Activated B cell treated with CpG ODN at 0.5 μM for 24 hours (primary cell): ENCODE measurements at regions not wholly inside any gene's neighbourhood (a gene's known extent, or its start where the extent isn't known, plus 50 kb on each side); places are given as distances from the start of the nearest gene placed in this dataset.

Source experiments
- ATAC-seq: fragments of 200-7000 bp; cut with Tn5 transposase; one replicate; pipeline ENCODE4 v1.10.0; 2021; ENCODE audit warnings: low read depth, mild to moderate bottlenecking, moderate library complexity
- CTCF ChIA-PET: fragments of 350-600 bp; sonication (Branson Sonifier 250); formaldehyde crosslinking; loops from one replicate; lab custom pipeline; 2021; ENCODE audit warnings: antibody characterized with exemption; lab: Charles Lee
- POLR2A ChIA-PET: fragments of 350-600 bp; sonication (Branson Sonifier 250); formaldehyde crosslinking; loops from one replicate; lab custom pipeline; 2021; ENCODE audit warnings: antibody characterized with exemption; lab: Charles Lee
- DNase-seq: peaks from one replicate; pipeline ENCODE4 v3.0.0; 2022
- H3K27ac Mint-ChIP-seq: one replicate; pipeline ENCODE4 v1.8.0; 2020; ENCODE audit warnings: mixed read lengths
- H3K27me3 Mint-ChIP-seq: one replicate; pipeline ENCODE4 v1.8.0; 2021; ENCODE audit warnings: mixed read lengths
- H3K36me3 Mint-ChIP-seq: one replicate; pipeline ENCODE4 v1.8.0; 2021; ENCODE audit warnings: low read depth, mixed read lengths
- H3K4me1 Mint-ChIP-seq: one replicate; pipeline ENCODE4 v1.8.0; 2021; ENCODE audit warnings: mixed read lengths
- H3K4me3 Mint-ChIP-seq: one replicate; pipeline ENCODE4 v1.8.0; 2020; ENCODE audit warnings: mild to moderate bottlenecking, mixed read lengths
- H3K9me3 Mint-ChIP-seq: one replicate; pipeline ENCODE4 v1.8.0; 2020; ENCODE audit warnings: mixed read lengths
- intact Hi-C: fragments of 100-400 bp; cut with micrococcal nuclease; formaldehyde crosslinking; loops from one replicate; pipeline ENCODE4 v1.15.1; 2024
- TF ChIP-seq, protein P1 (sequence below): fragments of 200-600 bp; IDR thresholded peaks from one replicate; pipeline ENCODE4 v1.8.0; 2022; ENCODE audit warnings: antibody characterized with exemption, mild to moderate bottlenecking

DNA sequence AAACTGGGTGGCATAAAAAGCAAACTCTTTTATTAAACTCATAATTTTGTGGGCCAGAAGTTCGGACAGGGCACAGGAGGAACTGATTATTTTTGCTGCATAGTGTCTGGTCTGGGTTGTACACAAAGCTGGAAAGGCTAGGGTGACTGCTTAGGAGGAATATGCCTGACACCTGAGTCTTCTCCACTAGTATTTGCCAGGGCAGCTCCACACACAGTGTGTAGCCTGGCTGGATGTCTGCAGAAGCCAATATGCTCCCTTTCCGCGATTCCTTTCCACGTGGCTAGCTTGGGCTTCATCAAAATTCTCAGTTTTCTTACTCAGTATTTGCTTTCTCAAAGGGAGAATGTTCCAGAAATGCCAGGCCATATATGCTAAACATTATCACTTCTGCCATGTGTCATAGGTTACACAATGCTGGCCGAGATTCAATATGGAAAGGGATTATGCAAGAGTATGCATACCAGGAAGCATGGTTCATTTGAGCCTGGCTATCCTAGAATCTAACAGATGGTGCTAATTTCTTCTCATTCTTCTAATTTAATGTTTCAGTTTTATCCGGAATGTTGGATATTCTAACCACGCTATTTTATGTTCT lies 142.7 kb upstream of the DOK6 start:
- ATAC-seq: no peak
- no peaks in the 10 kb centered on the region for H3K9me3 Mint-ChIP-seq
- DNase-seq: no peak
- intact Hi-C loops: no loop called here
- no peaks in the 10 kb centered on the region for H3K4me1 Mint-ChIP-seq
- H3K27me3 Mint-ChIP-seq: no peaks in the 10 kb centered on the region
- ChIA-PET POLR2A (no interaction called here), CTCF (no interaction called here)
- no peak overlapping the region for H3K27ac Mint-ChIP-seq
- no peaks in the 10 kb centered on the region for H3K36me3 Mint-ChIP-seq
- TF ChIP-seq, protein P1, sequence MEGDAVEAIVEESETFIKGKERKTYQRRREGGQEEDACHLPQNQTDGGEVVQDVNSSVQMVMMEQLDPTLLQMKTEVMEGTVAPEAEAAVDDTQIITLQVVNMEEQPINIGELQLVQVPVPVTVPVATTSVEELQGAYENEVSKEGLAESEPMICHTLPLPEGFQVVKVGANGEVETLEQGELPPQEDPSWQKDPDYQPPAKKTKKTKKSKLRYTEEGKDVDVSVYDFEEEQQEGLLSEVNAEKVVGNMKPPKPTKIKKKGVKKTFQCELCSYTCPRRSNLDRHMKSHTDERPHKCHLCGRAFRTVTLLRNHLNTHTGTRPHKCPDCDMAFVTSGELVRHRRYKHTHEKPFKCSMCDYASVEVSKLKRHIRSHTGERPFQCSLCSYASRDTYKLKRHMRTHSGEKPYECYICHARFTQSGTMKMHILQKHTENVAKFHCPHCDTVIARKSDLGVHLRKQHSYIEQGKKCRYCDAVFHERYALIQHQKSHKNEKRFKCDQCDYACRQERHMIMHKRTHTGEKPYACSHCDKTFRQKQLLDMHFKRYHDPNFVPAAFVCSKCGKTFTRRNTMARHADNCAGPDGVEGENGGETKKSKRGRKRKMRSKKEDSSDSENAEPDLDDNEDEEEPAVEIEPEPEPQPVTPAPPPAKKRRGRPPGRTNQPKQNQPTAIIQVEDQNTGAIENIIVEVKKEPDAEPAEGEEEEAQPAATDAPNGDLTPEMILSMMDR: no peak
- H3K4me3 Mint-ChIP-seq: no peak overlapping the region

DNA sequence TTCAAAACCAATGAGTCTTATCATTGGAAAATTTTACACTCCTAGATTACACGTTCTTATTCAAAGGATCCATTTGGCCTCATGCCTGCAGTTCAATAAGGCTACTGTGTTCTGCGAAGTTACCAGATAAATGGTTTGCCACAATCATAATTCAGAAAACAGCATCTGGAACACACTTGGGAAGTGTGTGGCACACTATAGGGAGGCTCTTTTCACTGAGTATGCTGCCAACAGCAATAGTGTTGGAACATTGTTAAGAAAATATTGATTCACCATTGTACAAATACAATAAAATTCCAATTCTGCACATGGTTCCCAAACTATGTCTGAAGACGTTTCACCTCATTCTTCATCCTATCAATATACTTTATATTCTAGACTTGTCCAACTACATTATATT lies 141.4 kb upstream of the DOK6 start:
- H3K9me3 Mint-ChIP-seq: no peaks in the 10 kb centered on the region
- H3K27me3 Mint-ChIP-seq: no peaks in the 10 kb centered on the region
- H3K4me1 Mint-ChIP-seq: no peaks in the 10 kb centered on the region
- CTCF ChIA-PET: no interaction called here
- no peaks in the 10 kb centered on the region for H3K36me3 Mint-ChIP-seq
- H3K4me3 Mint-ChIP-seq: no peak overlapping the region
- TF ChIP-seq, protein P1: no peak
- no peak for ATAC-seq
- DNase-seq: no peak
- intact Hi-C loops: no loop called here
- POLR2A ChIA-PET: no interaction called here
- no peak overlapping the region for H3K27ac Mint-ChIP-seq

DNA sequence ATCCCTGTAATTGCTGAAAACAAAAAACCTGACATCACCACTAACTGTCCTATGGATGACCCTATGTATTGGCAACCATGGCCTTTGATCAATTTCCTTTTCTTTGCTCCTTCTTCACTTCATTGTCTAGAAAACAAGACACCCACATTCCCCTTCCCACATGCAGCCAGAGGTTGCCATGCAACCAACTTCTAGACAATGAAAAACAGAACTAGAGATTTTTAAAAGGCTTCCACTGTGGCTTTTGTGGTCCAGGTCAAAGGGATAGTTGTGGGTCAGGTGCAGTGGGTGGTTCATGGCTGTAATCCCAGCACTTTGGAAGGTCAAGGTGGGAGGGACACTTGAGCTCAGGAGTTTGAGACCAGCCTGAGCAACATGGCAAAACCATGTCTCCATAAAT lies 139.3 kb upstream of the DOK6 start:
- no peak overlapping the region for H3K4me3 Mint-ChIP-seq
- no peaks in the 10 kb centered on the region for H3K9me3 Mint-ChIP-seq
- intact Hi-C loops: no loop called here
- H3K27ac Mint-ChIP-seq: no peak overlapping the region
- CTCF ChIA-PET: no interaction called here
- no peaks in the 10 kb centered on the region for H3K36me3 Mint-ChIP-seq
- no peaks in the 10 kb centered on the region for H3K4me1 Mint-ChIP-seq
- H3K27me3 Mint-ChIP-seq: no peaks in the 10 kb centered on the region
- DNase-seq (no peak), ATAC-seq (no peak)
- TF ChIP-seq, protein P1: no peak
- POLR2A ChIA-PET: no interaction called here

DNA sequence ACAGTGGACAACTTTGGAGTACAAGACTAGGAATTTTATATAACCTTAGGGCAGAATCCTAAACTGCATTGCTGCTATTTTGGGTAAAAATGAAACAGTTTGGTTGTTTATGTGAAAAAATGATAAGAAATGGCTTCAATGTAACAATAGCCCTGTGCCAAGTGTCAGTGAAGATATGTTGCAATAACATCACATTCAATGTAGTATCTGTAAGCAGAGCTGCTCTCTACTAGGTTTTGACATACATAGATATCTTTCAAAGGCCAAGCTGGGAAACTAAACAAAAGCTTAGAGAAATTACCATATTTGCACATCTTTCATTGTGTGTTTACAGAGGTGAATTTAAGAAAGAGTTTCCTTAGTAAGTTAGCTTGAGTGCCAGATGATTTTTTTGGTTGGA lies 135.0 kb upstream of the DOK6 start:
- Mint-ChIP-seq H3K36me3 (no peaks in the 10 kb centered on the region), H3K4me1 (no peaks in the 10 kb centered on the region), H3K4me3 (no peak overlapping the region), H3K27me3 (no peaks in the 10 kb centered on the region), H3K27ac (no peak overlapping the region), H3K9me3 (peaks cover 14% of the 10 kb centered on the region)
- TF ChIP-seq, protein P1: no peak
- intact Hi-C loops: no loop called here
- ChIA-PET CTCF (no interaction called here), POLR2A (no interaction called here)
- no peak for DNase-seq
- no peak for ATAC-seq

DNA sequence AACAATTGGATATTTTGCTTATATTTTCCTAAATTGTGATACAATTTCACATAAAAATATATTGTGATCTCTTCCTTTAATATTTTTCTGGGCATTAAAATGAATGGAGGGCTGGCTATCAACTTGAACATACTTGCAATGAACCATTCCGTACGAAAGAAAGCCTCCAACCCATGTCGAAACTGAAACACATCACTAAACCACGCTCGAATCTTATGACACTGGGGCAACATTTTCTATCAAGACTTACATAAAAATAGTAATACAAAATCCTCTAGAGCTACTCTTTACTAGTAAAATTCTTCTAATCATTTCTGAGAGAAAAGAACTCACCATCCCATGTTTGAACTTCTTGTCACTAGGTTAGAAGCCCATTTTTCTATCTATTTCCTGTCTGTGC lies 132.8 kb upstream of the DOK6 start:
- Mint-ChIP-seq H3K4me3 (no peak overlapping the region), H3K27ac (no peak overlapping the region), H3K36me3 (no peaks in the 10 kb centered on the region), H3K4me1 (no peaks in the 10 kb centered on the region), H3K9me3 (peaks cover 14% of the 10 kb centered on the region), H3K27me3 (no peaks in the 10 kb centered on the region)
- ATAC-seq (no peak), DNase-seq (no peak)
- TF ChIP-seq, protein P1: no peak
- ChIA-PET POLR2A (no interaction called here), CTCF (no interaction called here)
- intact Hi-C loops: no loop called here
